ENCODE measurements at regions not wholly inside any gene's neighbourhood (a gene's known extent, or its start where the extent isn't known, plus 50 kb on each side); places are given as distances from the start of the nearest gene placed in this dataset.

DNA sequence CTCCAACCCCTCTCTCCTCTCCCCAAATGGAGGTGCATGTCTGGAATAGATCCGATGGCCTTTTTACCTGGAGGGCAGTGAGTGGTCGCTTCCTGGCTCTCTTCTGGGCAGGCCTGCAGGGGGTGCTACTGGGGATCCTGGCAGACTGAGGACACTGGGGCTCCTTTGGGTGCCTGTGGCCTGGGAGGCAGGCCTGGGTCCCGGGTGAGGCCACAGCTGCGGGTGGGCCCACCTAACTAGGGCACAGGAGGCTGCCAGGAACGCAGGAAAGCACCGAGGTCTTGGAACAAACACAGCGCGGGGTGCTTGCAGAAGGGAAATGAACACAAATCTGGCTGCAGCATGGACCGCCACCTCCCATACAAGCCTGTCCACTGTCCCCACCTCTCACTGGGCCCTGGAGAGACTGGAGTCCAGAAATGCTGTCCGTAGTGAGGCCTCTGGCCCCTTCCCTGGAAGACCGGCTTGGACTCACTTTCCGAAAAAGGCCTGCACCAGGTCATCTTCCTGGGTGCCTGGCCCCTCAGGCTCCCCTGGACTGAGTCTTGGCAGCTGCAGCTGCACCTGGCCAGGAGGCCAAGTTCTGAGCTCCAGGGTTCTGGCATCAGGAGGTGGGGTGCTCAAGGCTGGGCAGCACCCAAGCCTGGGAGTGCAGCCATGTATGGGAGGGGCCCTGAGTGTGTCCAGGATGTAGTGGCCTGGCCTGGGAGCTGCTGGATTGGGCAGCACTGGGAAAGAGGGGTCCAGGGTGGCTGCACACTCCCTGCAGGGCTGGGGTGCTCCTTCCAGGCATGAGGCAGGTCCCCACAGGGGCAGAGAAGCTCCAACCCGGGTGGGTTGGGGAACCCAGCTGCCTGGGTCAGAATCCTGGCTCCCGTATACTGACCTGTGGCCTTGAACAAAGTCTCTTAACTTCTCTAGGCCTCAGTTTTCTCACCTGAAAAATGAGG is 195.1 kb downstream of the IRF8 start:
- DNase-seq = peak; percentile 66

DNA sequence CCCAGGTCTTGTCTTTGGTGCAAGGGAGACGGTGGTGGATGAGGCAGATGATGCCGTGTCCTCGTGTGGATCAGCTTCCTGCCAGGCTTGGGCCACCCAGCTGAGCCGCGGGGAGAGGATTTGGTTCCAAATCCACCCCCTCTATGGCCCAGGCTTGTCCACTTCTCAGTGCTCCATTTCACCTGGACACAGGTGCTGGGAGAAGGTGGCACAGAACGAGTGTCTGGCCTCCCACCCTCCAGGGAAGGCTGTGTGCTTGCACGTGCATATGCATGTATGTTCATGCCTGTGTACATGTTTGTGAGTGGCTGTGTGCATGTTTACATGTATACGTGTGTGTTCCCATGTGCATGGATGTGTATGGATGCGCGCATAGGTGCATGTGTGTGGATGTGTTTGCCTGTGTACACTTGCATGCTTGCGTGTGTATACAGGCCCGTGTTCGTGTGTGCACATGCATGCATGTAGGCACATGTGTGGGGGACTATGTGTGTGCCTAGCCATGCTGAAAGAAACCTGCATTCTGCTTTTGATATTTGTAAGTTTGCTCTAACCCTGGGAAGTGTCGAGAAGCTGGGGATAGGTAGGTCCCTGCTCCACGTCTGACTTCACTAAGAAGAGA is 196.3 kb downstream of the IRF8 start:
- DNase-seq = no peak

DNA sequence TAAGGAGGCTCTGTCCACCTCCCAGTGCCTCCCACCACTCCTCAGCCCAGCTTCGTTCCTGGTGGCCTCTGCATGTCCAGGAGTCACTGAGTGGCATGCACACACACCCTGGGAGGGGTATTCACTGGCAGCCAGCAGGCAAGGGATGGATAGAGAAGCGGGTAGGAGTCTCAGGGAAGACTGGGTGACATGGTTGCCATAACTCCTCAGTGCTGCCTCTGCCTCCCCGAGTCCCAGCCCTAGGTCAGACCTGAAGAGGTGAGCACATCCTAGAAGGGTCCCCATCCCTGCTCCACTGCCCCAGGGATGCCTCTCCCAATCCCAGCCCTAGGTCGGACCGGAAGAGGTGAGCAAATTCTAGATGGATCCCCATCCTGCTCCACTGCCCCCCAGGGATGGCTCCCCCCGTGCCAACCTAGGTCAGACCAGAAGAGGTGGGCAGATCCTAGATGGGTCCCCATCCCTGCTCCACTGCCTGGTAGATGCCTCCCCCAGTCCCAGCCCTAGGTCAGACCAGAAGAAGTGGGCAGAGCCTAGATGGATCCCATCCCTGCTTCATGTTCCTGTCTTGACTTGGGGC is 197.0 kb downstream of the IRF8 start:
- no peak for DNase-seq

DNA sequence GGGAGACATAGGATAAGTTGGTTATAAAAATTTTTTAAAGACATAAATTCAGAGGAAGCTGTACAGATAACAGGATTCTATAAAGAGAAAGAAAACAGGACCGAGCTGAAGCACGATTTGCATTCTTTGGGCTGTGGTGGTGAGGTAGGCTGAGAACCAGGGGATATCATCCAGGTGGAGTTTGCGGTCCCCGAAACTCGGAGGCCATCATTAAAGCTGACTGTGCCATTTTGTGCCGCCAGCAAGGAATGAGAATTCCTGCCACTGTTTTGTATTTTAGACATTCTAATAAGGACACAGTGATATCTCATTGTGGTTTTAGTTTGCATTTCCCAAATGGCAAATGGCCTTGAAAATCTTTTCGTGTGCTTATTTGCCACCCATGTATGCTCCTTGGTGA is 197.9 kb downstream of the IRF8 start:
- DNase-seq = no peak

DNA sequence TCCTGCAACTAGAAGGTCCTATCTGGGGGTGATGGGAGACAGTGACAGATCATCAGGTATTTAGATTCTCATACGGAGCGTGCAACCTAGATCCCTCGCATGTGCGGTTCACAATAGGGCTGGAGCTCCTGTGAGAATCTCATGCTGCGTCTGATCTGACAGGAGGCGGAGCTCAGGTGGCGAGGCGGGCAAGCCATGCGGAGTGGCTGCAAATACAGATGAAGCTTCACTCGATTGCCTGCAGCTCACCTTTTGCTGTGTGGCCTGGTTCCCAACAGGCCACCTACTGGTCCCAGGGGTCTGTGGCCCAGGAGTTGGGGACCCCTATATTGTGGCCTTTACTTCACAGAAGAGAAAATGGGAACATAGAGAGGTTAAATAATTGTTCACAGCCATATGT is 200.4 kb downstream of the IRF8 start:
- DNase-seq = no peak

DNA sequence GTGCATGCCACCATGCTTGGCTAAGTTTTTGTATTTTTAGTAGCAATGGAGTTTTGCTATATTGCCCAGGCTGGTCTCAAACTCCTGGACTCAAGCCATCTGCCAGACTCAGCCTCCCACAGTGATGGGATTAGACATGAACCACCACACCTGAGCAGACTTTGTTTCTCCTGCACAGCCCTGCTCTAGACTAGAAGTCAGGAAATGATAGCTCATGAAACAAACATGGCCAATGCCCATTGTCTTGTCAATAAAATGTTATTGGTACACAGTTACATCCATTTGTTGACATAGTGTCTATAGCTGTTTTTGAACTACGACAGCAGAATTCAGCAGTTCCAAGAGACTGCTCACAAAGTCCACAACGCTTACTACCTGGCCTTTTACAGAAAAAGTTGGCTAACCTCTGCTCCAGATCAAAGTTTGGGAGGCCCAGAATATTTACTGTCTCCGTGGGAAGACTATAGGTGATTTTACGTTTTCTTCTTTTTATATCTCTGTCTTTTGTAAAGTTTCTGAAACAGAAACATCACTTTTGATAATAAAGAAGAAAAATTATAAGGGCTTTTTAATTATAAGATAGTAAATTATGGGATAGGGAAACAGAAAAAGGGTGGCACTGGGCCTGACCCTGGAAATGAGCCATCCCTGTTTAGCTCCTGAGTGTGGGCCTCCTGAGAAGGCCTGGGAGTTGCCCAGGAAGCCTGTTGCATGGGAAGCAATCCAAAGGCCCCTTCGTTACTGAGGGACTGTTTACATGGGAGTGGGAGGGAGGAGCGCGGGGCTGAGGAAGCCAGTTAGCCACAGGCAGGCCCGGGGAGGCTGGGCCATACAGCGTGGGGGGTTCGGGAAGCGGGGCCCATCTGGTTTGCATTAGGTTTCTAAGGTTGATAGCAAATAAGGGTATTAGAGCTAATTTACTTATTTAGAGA is 201.5 kb downstream of the IRF8 start:
- no peak for DNase-seq

DNA sequence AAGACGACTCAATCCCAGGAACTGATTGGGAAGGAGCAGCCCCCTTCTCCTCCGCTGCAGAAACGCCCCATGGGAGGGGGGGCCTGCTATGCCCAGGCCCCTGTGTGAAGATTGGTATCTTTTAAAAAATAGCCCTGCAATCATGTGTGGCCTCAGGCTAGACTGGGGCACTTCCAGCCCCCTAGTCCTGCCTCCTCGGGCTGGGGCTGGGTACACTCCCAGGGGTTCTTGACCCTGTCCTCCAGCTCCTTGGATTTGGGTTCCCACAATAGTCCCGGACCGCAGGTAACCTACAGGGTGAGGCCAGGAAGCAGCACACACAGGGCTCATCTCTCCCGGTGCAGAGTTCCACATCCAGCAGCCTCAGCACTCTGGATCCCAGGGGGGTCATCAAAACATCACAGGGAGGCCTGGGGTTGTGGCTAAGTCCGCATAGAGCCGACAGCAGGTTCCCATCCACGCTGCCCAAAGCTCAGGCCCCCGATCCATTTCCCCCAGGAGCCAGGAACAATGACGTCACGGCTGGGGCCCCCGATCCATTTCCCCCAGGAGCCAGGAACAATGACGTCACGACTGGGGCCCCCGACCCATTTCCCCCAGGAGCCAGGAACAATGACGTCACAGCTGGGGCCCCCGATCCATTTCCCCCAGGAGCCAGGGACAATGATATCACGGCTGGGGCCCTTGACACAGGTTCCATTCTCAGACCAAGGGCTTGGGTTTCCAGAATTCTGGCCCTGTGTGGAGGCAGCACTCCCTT is 202.4 kb downstream of the IRF8 start:
- no peak for DNase-seq

DNA sequence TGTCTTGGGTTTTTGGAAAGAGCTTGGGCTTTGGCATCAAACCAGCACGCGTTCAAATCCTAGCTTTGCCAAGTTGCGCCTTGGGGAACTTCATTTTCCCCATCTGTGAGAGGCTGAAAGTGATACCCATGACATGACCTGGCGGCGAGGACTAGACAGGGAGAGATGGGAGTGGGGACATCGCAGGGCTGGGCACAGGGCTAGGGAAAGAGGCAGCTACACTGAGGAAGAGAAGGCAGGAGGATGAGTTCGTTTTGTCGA is 202.9 kb downstream of the IRF8 start:
- DNase-seq = no peak

DNA sequence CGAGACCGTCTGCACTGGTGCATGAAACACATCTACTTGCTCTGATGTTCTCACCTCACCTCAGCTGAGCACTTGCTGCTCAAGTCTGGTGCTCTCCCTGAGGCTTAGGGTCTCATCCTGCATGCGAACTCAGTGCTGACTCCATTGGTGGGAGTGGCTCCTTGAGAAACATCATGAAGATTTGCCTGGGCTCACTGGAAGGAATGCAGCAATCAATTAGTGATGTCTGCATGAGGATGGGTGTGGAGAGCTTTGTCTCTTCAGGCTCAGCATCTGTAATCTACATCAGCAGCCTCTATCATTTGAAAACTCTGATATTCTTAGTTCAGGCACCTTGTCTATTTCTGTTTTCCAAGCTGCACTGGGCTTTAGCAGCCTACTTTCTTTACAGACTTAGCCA is 204.4 kb downstream of the IRF8 start:
- no peak for DNase-seq

DNA sequence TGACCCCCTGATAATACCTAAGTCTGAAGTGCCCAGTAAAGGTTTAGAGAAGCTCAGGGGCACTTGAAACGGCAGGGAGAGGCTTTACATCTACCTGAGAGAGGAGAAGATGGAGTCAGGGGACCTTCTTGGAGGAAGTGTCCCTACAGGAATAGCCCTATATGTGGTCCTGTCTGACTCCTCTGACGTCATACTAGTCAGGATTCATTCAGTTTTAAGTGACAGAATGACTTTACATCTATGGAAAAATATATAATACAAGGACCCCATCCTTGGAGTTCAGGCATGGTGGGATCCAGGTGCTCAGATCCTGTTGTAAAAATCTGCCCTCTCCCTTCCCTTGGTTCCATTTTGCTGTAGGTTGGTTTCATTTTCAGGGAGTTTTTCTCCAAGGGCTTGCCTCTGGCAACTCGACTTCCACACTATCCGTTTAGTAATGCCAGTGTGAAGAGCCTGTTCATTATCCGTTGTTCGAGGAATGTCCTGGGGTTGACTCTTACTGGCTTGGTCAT is 205.6 kb downstream of the IRF8 start:
- no peak for DNase-seq

DNA sequence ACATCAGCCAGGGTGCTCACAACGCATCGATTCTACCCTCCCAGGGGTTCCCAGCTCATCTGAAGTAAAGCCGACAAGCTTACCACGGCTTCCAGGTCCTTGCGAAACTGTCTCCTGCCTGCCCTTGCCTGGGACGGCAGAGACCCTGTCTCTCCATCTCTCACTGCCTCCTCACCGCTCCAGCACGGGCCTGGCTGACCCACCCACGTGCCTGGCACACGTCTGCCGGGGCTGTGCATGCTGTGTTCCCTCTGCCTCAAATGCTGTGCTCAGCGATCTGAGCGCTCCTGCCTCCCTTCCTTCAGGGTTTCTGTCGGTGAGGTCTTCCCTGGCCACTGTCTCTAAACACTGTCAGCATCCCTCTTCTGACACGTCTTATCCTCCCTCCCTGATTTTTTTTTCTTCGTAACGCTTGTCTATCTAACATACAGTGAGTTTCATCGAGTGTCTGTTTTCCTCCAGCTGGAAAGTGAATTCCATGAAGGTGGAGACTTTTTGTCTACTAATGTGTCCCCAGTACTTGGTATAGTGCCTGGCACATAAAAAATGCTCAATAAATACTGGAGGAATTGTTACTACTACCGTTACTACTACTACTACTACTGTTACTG is 208.4 kb downstream of the IRF8 start:
- no peak for DNase-seq

DNA sequence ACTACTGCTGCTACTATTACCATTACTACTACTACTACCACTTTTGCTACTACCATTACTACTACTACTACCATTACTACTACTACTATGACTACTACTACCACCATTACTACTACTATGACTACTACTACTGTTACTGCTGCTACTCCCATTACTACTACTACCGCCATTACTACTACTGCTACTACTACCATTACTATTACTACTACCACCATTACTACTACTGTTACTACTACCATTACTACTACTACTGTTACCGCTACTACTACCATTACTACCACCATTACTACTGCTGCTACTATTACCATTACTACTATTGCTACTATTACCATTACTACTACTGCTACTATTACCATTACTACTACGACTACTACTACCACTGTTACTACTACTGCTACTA is 209.1 kb downstream of the IRF8 start:
- DNase-seq = no peak

DNA sequence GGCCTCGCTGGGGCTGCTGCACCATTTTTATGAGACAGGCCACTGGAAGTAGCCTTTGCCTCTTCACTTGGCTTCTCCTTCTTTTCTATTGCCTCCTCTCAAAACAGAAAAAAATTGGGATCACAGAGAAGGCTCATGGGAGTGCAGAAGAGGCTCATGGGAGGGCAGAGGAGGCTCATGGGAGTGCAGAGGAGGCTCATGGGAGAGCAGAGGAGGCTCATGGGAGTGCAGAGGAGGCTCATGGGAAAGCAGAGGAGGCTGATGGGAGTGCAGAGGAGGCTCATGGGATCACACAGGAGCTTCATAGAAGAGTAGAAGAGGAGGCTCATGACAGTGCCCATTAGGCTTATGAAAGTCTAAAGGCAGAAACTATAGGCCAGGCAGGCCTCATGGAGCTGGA is 211.2 kb downstream of the IRF8 start:
- no peak for DNase-seq

DNA sequence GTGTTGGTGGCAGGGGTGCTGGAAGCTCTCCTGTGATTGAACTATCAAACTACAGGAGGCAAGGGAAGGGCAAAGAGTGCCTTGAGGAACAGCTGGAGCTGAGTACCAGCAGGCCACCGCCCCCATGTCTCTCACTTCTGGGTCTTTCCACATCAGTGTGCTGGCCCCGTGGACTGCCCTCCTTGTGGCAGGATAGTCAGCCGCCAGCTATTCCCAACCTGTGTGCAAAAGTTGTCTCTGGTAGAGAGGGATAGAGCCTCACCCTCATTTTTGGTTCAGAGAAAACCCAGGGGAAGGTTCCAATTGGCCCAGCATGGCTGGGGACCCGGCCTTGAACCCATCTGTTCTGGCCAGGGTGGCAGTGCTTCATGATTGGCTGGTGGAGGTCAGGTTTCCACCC is 211.8 kb downstream of the IRF8 start:
- no peak for DNase-seq

DNA sequence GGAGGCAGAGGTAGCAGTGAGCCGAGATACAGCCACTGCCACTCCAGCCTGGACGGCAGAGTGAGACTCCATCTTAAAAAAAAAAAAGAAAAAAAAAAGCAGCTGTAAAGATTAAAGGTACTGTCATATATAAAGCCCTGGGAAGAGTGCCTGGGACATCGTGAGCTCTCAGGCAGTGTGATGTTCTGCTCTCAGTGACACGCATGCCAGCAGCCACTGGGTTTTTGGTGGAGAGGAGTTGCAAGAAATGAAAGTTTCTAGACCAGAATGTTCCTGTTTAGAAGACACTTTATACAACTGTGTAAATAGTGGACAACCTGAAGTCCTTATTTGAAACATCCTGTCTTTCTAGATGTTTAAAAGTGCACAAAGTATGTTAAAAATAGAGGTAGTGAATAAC is 213.2 kb downstream of the IRF8 start:
- DNase-seq = no peak

DNA sequence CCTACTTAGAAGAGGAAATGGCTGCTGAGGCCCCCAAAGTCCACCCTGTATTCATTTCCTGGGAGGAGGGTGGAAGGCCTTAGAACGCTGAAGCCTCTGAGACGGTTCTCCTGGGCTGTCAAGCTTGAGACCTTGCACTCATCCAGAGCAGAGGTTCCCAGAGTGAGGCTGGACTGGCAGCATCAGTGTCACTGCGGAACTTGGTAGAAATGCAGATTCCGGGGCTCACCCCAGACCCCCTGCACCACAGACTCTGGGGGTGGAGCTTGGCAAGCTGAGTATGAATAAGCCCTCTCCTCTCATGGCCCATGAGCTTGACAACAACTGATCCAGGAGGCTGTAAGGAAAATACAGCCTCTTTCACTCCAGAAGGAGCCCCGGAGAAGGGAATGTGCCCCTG is 218.3 kb downstream of the IRF8 start:
- DNase-seq = no peak

DNA sequence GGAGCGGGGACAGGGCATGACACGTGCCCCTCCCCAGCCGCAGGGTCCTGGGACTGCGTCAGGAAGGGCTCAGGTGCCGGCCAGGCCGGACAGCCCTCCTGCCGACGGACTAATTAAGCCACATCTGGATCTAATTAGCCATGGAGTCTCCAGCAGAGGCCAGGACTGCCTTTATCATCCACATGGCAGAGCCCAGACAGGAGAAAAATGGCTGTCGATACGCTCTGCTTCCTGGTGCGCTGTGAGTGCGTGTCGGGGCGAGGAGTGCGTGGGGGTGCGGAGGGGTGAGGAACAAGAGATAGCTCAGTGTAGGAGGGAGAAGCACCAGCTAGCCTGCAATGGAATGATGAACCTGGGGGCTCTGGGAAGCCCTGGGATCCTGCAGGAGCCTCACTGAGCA is 218.8 kb downstream of the IRF8 start:
- DNase-seq = no peak

DNA sequence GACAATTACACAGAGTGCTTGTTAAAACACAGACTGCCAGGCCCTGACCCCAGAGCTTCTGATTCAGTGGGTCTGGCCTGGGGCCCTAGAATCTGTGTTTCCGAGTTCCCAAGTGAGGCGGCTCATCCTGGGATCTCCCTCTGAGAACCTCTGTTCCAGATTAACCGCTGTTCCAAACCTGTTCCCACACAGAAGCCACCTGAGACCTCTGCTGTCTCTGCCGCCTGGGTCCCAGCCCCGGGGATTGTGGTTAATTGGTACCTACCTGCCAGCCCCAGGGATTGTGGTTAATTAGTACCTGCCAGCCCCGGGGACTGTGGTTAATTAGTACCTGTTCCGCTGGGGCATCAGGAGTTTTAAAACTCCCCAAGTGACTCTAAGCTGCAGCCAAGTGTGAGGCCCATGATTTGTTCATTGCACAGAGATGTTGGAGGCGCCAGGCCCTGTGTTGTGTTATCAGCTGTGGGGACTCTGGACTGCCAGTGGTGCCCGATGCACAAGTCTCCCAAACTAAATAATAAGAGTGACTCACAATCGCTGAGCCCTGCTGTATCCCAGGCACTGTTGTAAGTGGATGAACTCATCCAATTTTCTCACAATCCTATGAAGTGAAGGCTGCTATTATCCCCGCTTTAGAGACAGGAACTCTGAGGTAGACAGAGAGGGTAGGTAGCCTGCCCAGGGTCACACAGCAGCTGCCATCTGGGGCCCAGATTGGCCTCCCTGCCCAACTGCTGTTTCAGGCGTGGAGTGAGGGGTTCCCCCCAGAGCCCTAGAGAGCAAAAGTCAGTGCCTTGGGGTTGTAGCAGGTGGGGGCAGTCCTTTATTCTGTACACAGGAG is 219.7 kb downstream of the IRF8 start:
- no peak for DNase-seq

DNA sequence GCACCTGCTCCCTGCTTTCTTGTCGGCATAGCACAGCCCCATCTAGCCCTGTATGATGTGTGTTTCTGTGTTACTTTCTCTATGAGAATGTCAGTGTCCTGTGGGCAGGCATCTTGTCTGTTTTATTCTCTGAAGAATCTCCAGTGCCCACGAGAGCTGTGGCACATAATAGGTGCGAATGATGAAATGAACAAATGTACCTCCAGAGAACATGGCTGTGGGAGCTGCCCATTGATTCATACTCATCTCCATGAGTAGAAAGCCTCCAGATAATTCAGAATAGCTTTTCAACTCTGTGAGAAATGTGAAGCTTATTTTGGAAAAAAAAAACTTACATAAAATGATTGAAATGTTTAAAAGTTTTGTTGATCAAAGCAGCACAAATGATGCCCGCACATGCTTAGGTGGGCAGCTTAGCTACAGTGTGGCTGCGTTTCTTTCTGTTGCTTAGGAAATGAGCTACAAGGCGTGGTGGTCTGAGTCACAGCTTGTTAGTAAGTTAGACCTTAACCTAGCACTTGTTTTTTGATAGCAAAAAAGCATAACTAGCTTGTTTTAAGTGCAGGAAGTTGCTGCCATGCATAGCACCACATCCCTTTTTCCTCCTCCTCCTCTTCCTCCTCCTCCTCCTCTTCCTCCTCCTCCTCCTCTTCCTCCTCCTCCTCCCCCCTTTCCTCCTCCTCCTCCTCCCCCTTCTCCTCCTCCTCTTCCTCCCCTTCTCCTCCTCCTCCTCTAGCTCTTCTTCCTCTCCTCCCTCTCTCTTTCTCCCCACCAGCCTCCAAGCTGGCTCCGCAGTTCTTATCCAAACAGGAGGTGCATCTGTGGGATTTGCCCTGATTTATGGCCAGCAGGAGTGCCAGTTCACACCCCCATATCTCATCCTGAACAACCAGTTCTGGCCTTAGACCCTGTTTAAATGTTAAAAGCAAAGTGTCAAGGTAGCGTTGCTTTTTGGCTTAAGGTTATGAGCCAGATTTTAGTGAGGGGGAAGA is 221.5 kb downstream of the IRF8 start:
- DNase-seq = no peak

Measured in 8988T (cell line).